CD4-positive, CD25-positive, alpha-beta regulatory T cell (primary cell): ENCODE measurements at regions not wholly inside any gene's neighbourhood (a gene's known extent, or its start where the extent isn't known, plus 50 kb on each side); places are given as distances from the start of the nearest gene placed in this dataset.

Source experiments
- ATAC-seq, 2 donors: fragments of 150-1000 bp; cut with Tn5 transposase; one replicate each; pipeline ENCODE4 v1.10.0; 2021; ENCODE audit warnings: low read depth in 2 of 2, moderate number of reproducible peaks in 2 of 2, moderate library complexity in 1 of 2
- DNase-seq, 3 donors: peaks; one replicate each; pipeline versions ENCODE4 v3.0.0 to v3.0.0-alpha.2; 2012 to 2022; ENCODE audit warnings: mixed read lengths in 1 of 3
- H3K27ac ChIP-seq: one replicate; pipeline ENCODE4 v1.7.0; 2013; ENCODE audit warnings: mild to moderate bottlenecking, low read length; ENCODE audit not compliant: insufficient read depth, poor library complexity, severe bottlenecking
- H3K27me3 ChIP-seq: one replicate; pipeline ENCODE4 v1.7.0; 2013; ENCODE audit warnings: low read length; ENCODE audit not compliant: control insufficient read depth, insufficient read depth
- H3K36me3 ChIP-seq: one replicate; pipeline ENCODE4 v1.7.0; 2013; ENCODE audit warnings: mild to moderate bottlenecking, low read length, moderate library complexity; ENCODE audit not compliant: control insufficient read depth, insufficient read depth
- H3K4me1 ChIP-seq: 2 replicates; pipeline ENCODE4 v1.7.0; 2013; ENCODE audit warnings: mild to moderate bottlenecking, low read length; ENCODE audit not compliant: insufficient read depth, control insufficient read depth, poor library complexity, severe bottlenecking
- H3K4me3 ChIP-seq: one replicate; pipeline ENCODE4 v1.7.0; 2013; ENCODE audit warnings: low read depth, mild to moderate bottlenecking, low read length, moderate library complexity
- H3K9me3 ChIP-seq, 2 experiments: 1 replicate in 1 of 2; 2 replicates in 1 of 2; pipeline ENCODE4 v1.7.0; 2013; ENCODE audit warnings: low read length in 2 of 2, mild to moderate bottlenecking in 1 of 2, moderate library complexity in 1 of 2; ENCODE audit not compliant: control insufficient read depth in 2 of 2
- H3K27ac Mint-ChIP-seq, 3 donors: one replicate each; pipeline ENCODE4 v1.8.0; 2020 to 2022; ENCODE audit warnings: mild to moderate bottlenecking in 3 of 3, mixed read lengths in 3 of 3, moderate library complexity in 2 of 3
- H3K27me3 Mint-ChIP-seq: one replicate; pipeline ENCODE4 v1.8.0; 2022; ENCODE audit warnings: mild to moderate bottlenecking, mixed read lengths
- H3K36me3 Mint-ChIP-seq: one replicate; pipeline ENCODE4 v1.8.0; 2020; ENCODE audit warnings: mixed read lengths
- H3K4me1 Mint-ChIP-seq, 4 donors: one replicate each; pipeline ENCODE4 v1.8.0; 2020 to 2022; ENCODE audit warnings: mixed read lengths in 4 of 4, mild to moderate bottlenecking in 1 of 4
- H3K4me3 Mint-ChIP-seq, 4 donors: one replicate each; pipeline ENCODE4 v1.8.0; 2020 to 2022; ENCODE audit warnings: mild to moderate bottlenecking in 4 of 4, mixed read lengths in 4 of 4, moderate library complexity in 3 of 4
- H3K9me3 Mint-ChIP-seq, 7 donors: one replicate each; pipeline ENCODE4 v1.8.0; 2020 to 2022; ENCODE audit warnings: mixed read lengths in 7 of 7, mild to moderate bottlenecking in 3 of 7, moderate library complexity in 2 of 7

DNA sequence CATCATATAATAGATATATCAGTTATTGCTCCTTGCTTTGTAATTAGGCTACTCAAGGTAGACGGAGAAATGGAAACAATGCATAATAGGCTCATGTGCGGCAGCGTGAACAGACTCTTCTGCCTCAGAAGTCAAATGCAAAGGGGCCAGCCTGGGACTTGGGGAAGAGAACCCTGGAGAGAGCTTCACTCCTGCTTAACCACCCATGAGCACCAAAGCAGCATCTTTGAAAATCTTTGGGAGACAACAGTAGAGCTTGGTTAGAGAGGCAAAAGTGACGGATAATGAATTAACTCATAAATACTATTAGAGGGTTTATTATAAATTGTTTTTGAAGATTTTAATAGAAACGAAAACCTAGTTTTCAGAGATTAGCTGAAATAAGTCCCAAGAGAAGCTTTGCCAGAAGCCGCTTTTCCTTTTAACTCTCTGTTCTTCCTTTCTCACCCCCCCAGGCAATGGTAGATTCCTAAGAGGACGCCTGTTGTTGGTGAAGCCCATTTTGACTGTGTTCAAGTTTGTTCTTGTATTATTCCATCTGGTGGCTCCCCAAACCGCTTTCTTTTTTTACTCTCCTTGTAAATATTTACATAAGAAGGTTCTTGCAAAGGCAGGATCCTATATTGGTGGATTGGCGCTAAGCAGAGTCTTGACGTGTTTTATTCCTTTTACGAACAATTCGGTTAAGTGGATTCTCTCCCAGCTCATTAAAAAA lies 196.0 kb upstream of the TPRG1 start:
- no peaks in the 10 kb centered on the region for H3K9me3 ChIP-seq
- H3K27ac ChIP-seq: no peak overlapping the region
- Mint-ChIP-seq H3K36me3 (no peaks in the 10 kb centered on the region), H3K27me3 (peaks cover 19% of the 10 kb centered on the region), H3K9me3 (no peaks in the 10 kb centered on the region), H3K27ac (peak overlapping the region in 1 of 3 donors; percentile 5), H3K4me3 (no peak overlapping the region), H3K4me1 (peaks cover 0 to 11% (median 8%) of the 10 kb centered on the region in 4 donors)
- no peak for DNase-seq
- peaks cover 7% of the 10 kb centered on the region for H3K4me1 ChIP-seq
- H3K4me3 ChIP-seq: no peak overlapping the region
- peaks cover 6% of the 10 kb centered on the region for H3K27me3 ChIP-seq
- H3K36me3 ChIP-seq: no peaks in the 10 kb centered on the region
- no peak for ATAC-seq

DNA sequence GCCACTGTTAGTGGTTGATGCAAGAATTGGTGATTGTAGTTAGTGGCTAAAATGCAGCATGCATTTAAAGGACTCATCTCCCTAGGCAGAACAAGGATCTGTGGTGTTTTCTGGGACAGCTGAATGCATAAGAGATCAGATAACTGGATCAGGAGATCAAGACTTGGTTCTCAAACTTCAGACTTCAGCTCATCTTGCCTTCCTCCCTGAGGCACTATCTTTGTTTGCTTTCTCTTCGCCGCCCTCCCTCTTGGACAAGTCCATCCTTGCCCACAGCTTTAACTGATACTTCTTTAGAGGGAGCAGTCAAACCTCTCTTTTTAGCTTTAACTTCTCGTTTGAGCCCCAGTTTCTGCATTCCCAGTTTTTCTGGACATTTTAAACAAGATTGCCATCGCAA lies 195.4 kb upstream of the TPRG1 start:
- H3K27me3 ChIP-seq: peaks cover 9% of the 10 kb centered on the region
- H3K9me3 Mint-ChIP-seq: no peaks in the 10 kb centered on the region
- H3K27me3 Mint-ChIP-seq: peaks cover 13% of the 10 kb centered on the region
- ATAC-seq (no peak), DNase-seq (no peak)
- H3K36me3 ChIP-seq: no peaks in the 10 kb centered on the region
- H3K27ac ChIP-seq: no peak overlapping the region
- H3K4me3 ChIP-seq: no peak overlapping the region
- no peaks in the 10 kb centered on the region for H3K9me3 ChIP-seq
- H3K4me1 ChIP-seq: peaks cover 7% of the 10 kb centered on the region
- no peak overlapping the region for H3K4me3 Mint-ChIP-seq
- H3K27ac Mint-ChIP-seq: no peak overlapping the region
- H3K4me1 Mint-ChIP-seq: peaks cover 0 to 11% (median 8%) of the 10 kb centered on the region in 4 donors
- no peaks in the 10 kb centered on the region for H3K36me3 Mint-ChIP-seq

DNA sequence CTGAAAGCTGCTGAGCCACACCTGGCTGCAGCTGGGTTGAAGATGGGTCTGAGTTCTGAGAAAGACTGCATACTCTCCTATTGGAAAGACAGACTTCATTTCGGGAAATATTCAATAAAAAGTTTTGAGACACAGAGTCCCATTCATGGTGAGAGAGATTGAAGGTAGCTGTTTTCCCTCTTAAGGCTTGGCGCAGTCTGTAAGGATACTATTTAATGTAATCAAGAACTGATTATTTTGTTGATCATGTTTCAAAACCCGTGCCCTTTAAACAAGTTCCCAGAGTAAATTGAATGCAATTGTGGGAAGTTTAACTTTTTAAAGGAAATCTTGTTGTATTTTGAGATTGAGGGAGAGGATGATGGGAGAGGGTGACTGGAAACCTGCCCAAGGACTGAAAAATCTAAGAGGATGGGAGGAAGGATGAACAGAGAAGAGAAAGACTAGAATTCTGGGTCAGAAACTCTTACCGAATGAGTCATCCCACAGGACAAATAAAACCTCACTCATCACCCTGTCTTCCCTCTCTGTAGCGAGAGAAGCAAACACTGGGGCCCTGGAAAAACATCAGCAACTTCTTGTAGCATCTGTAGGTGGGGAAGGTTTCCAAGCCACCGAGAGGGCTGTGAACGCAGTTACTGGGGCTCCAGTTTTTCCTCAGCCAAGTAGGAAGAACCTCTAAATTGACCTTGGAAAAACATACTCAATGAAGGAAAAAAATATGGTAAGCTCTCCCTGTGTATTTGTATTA lies 193.2 kb upstream of the TPRG1 start:
- Histone ChIP-seq H3K4me1 (peaks cover 7% of the 10 kb centered on the region), H3K27ac (no peak overlapping the region), H3K9me3 (no peaks in the 10 kb centered on the region), H3K4me3 (no peak overlapping the region), H3K36me3 (no peaks in the 10 kb centered on the region), H3K27me3 (peaks cover 9% of the 10 kb centered on the region)
- DNase-seq: no peak
- Mint-ChIP-seq H3K4me1 (peaks cover 0 to 7% (median 7%) of the 10 kb centered on the region in 4 donors), H3K9me3 (no peaks in the 10 kb centered on the region), H3K27me3 (peaks cover 20% of the 10 kb centered on the region), H3K27ac (no peak overlapping the region), H3K4me3 (no peak overlapping the region), H3K36me3 (no peaks in the 10 kb centered on the region)
- no peak for ATAC-seq

DNA sequence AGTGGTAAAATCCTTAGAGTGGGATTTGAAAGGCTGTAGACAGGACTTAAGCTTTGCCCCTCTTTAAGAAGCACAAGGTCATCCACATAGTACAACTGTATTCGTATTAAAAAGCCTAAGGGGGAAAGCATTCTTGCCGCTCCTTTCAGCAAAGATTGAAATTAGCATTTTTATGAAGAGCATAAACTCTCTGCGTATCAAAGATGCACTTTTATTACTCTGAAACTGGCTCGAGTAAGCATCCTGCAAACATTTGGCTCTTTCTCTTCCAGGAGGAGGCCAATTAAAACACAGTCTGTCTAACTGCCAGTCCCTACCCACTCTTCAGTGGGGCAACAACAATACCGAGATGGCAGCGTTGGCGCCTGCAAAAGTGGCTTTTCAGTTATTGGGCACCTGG lies 192.5 kb upstream of the TPRG1 start:
- no peak overlapping the region for H3K27ac Mint-ChIP-seq
- no peaks in the 10 kb centered on the region for H3K9me3 Mint-ChIP-seq
- H3K4me1 ChIP-seq: peaks cover 7% of the 10 kb centered on the region

GRCh38 chr3:188979669-188980310 lies 192.0 kb upstream of the TPRG1 start:
- Histone ChIP-seq H3K9me3 (no peaks in the 10 kb centered on the region), H3K27ac (no peak overlapping the region), H3K4me1 (peaks cover 4% of the 10 kb centered on the region), H3K36me3 (no peaks in the 10 kb centered on the region), H3K27me3 (peaks cover 9% of the 10 kb centered on the region), H3K4me3 (no peak overlapping the region)
- no peak overlapping the region for H3K4me3 Mint-ChIP-seq
- H3K27ac Mint-ChIP-seq: no peak overlapping the region
- H3K27me3 Mint-ChIP-seq: peaks cover 15% of the 10 kb centered on the region
- DNase-seq (no peak), ATAC-seq (no peak)
- no peaks in the 10 kb centered on the region for H3K36me3 Mint-ChIP-seq
- H3K9me3 Mint-ChIP-seq: no peaks in the 10 kb centered on the region
- H3K4me1 Mint-ChIP-seq: peaks cover 0 to 6% (median 4%) of the 10 kb centered on the region in 4 donors

More for the DNA sequence above, 192.5 kb upstream of the TPRG1 start:
- DNase-seq: no peak
- no peak for ATAC-seq
- no peak overlapping the region for H3K4me3 Mint-ChIP-seq
- H3K27ac ChIP-seq: no peak overlapping the region
- no peaks in the 10 kb centered on the region for H3K36me3 Mint-ChIP-seq
- H3K4me3 ChIP-seq: no peak overlapping the region
- no peaks in the 10 kb centered on the region for H3K9me3 ChIP-seq
- H3K4me1 Mint-ChIP-seq: peaks cover 0 to 7% (median 6%) of the 10 kb centered on the region in 4 donors
- peaks cover 19% of the 10 kb centered on the region for H3K27me3 Mint-ChIP-seq
- H3K36me3 ChIP-seq: no peaks in the 10 kb centered on the region
- H3K27me3 ChIP-seq: peaks cover 9% of the 10 kb centered on the region

DNA sequence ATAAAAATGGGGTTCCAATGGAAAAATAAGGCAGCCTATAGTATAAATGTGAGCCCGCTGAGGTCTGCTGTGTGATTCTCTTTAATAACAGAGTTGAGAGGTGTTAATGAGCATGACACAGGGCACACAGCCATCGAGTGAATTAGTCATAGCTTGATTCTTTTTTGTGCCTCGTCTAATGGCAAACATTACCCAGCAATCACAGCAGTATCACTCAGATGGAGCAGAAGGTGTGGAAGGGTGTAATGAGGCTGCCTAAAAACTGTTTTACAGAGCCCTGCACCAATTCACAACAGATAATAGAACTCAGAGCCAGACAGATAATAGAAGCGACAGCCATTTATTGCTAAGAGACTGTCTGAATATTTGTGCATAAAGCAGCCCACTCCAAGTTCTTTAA lies 178.6 kb upstream of the TPRG1 start:
- no peaks in the 10 kb centered on the region for H3K9me3 ChIP-seq
- H3K27me3 ChIP-seq: peaks cover 7% of the 10 kb centered on the region
- H3K27ac Mint-ChIP-seq: no peak overlapping the region
- H3K36me3 ChIP-seq: no peaks in the 10 kb centered on the region
- H3K27me3 Mint-ChIP-seq: peaks cover 38% of the 10 kb centered on the region
- no peak overlapping the region for H3K27ac ChIP-seq
- no peaks in the 10 kb centered on the region for H3K4me1 Mint-ChIP-seq
- no peak overlapping the region for H3K4me3 ChIP-seq
- no peak for ATAC-seq
- peaks cover 0 to 3% (median 0%) of the 10 kb centered on the region in 7 donors for H3K9me3 Mint-ChIP-seq
- no peaks in the 10 kb centered on the region for H3K36me3 Mint-ChIP-seq
- no peaks in the 10 kb centered on the region for H3K4me1 ChIP-seq
- H3K4me3 Mint-ChIP-seq: no peak overlapping the region
- no peak for DNase-seq

DNA sequence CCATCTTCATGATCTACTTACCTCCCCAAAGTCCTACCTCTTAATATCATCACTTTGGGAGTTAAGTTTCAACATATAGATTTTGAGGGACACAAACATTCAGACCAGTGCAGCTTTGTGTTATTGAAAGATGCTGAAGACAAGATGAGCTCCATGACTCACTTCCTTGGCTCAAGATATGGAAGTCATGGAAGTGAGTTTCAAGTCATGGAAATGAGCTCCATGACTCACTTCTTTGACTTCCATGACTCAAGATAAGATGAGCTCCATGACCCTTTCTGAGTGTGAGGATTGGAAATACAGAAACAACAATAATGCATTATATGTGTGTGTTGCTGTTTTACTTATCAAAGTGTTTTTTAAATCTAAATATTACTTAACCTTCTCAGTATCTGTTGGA lies 170.2 kb upstream of the TPRG1 start:
- H3K27ac ChIP-seq: no peak overlapping the region
- no peak overlapping the region for H3K4me3 ChIP-seq
- no peaks in the 10 kb centered on the region for H3K36me3 ChIP-seq
- no peak for ATAC-seq
- Mint-ChIP-seq H3K27me3 (peaks cover 4% of the 10 kb centered on the region), H3K9me3 (peaks cover 0 to 2% (median 0%) of the 10 kb centered on the region in 7 donors), H3K4me1 (no peaks in the 10 kb centered on the region), H3K36me3 (no peaks in the 10 kb centered on the region), H3K27ac (no peak overlapping the region), H3K4me3 (no peak overlapping the region)
- no peaks in the 10 kb centered on the region for H3K9me3 ChIP-seq
- DNase-seq: no peak
- peaks cover 4% of the 10 kb centered on the region for H3K27me3 ChIP-seq
- no peaks in the 10 kb centered on the region for H3K4me1 ChIP-seq
